Subcutaneous abdominal adipose tissue (tissue), 5 donors: ENCODE measurements at regions not wholly inside any gene's neighbourhood (a gene's known extent, or its start where the extent isn't known, plus 50 kb on each side); places are given as distances from the start of the nearest gene placed in this dataset.

Source experiments
- H3K27ac ChIP-seq: one replicate; pipeline ENCODE4 v1.7.0; 2013; ENCODE audit warnings: low read depth, mild to moderate bottlenecking, inconsistent platforms, low read length, moderate library complexity
- H3K27me3 ChIP-seq, 5 donors: one replicate each; pipeline ENCODE4 v1.7.0; 2013; ENCODE audit warnings: low read length in 5 of 5, inconsistent platforms in 1 of 5; ENCODE audit not compliant: control insufficient read depth in 5 of 5, insufficient read depth in 4 of 5
- H3K36me3 ChIP-seq, 5 donors: one replicate each; pipeline ENCODE4 v1.7.0; 2013; ENCODE audit warnings: low read length in 5 of 5; ENCODE audit not compliant: control insufficient read depth in 5 of 5, insufficient read depth in 5 of 5
- H3K4me1 ChIP-seq, 5 donors: one replicate each; pipeline ENCODE4 v1.7.0; 2013; ENCODE audit warnings: low read length in 5 of 5, mild to moderate bottlenecking in 3 of 5, moderate library complexity in 1 of 5; ENCODE audit not compliant: control insufficient read depth in 5 of 5, insufficient read depth in 5 of 5
- H3K4me3 ChIP-seq, 5 donors: one replicate each; pipeline ENCODE4 v1.7.0; 2013; ENCODE audit warnings: low read length in 5 of 5, low read depth in 1 of 5
- H3K9ac ChIP-seq, 5 donors: one replicate each; pipeline ENCODE4 v1.7.0; 2013; ENCODE audit warnings: low read length in 5 of 5, mild to moderate bottlenecking in 4 of 5, moderate library complexity in 3 of 5
- H3K9me3 ChIP-seq, 5 donors: one replicate each; pipeline ENCODE4 v1.7.0; 2013; ENCODE audit warnings: low read length in 5 of 5; ENCODE audit not compliant: control insufficient read depth in 5 of 5
- donor health status: healthy.
- donor health status: healthy.
- donor health status: healthy.
- donor health status: healthy.
- donor health status: healthy.

GRCh38 chr16:48905632-48906505 is 295.9 kb upstream of the N4BP1 start:
- H3K4me3 ChIP-seq = no peak overlapping the region

GRCh38 chr16:48904333-48904732 is 294.4 kb upstream of the N4BP1 start:
- Histone ChIP-seq H3K4me3 (no peak overlapping the region), H3K9ac (no peak overlapping the region), H3K36me3 (no peaks in the 10 kb centered on the region), H3K4me1 (no peaks in the 10 kb centered on the region), H3K27ac (no peak overlapping the region), H3K27me3 (peaks cover 0 to 8% (median 5%) of the 10 kb centered on the region in 5 donors), H3K9me3 (no peaks in the 10 kb centered on the region)

More at GRCh38 chr16:48905632-48906505, 295.9 kb upstream of the N4BP1 start:
- Histone ChIP-seq H3K27ac (no peak overlapping the region), H3K9ac (no peak overlapping the region), H3K27me3 (peaks cover 0 to 8% (median 5%) of the 10 kb centered on the region in 5 donors), H3K9me3 (no peaks in the 10 kb centered on the region), H3K36me3 (no peaks in the 10 kb centered on the region), H3K4me1 (no peaks in the 10 kb centered on the region)

GRCh38 chr16:48903039-48903438 is 293.1 kb upstream of the N4BP1 start:
- Histone ChIP-seq H3K9me3 (no peaks in the 10 kb centered on the region), H3K27ac (no peak overlapping the region), H3K27me3 (peaks cover 0 to 8% (median 5%) of the 10 kb centered on the region in 5 donors), H3K4me3 (no peak overlapping the region), H3K4me1 (no peaks in the 10 kb centered on the region), H3K36me3 (no peaks in the 10 kb centered on the region), H3K9ac (no peak overlapping the region)

GRCh38 chr16:48901712-48902374 is 291.9 kb upstream of the N4BP1 start:
- Histone ChIP-seq H3K36me3 (no peaks in the 10 kb centered on the region), H3K9ac (no peak overlapping the region), H3K9me3 (no peaks in the 10 kb centered on the region), H3K4me3 (no peak overlapping the region), H3K27ac (no peak overlapping the region), H3K4me1 (no peaks in the 10 kb centered on the region), H3K27me3 (peaks cover 0 to 8% (median 5%) of the 10 kb centered on the region in 5 donors)

GRCh38 chr16:48899500-48899899 is 289.5 kb upstream of the N4BP1 start:
- Histone ChIP-seq H3K4me1 (no peaks in the 10 kb centered on the region), H3K36me3 (no peaks in the 10 kb centered on the region), H3K27me3 (peaks cover 0 to 5% (median 2%) of the 10 kb centered on the region in 5 donors), H3K27ac (no peak overlapping the region), H3K9me3 (no peaks in the 10 kb centered on the region), H3K9ac (no peak overlapping the region), H3K4me3 (no peak overlapping the region)

- no peak overlapping the region for H3K4me3 ChIP-seq
- H3K4me1 ChIP-seq = no peaks in the 10 kb centered on the region
- no peak overlapping the region for H3K9ac ChIP-seq
- no peaks in the 10 kb centered on the region for H3K9me3 ChIP-seq
- H3K27me3 ChIP-seq = peaks cover 0 to 3% (median under 1%) of the 10 kb centered on the region in 5 donors
- H3K27ac ChIP-seq = no peak overlapping the region
- H3K36me3 ChIP-seq = no peaks in the 10 kb centered on the region
These were observed 287.8 kb upstream of the N4BP1 start for GRCh38 chr16:48897698-48898205.

GRCh38 chr16:48895142-48895541 is 285.2 kb upstream of the N4BP1 start:
- H3K4me3 ChIP-seq = no peak overlapping the region
- H3K36me3 ChIP-seq = no peaks in the 10 kb centered on the region
- no peaks in the 10 kb centered on the region for H3K4me1 ChIP-seq
- H3K9ac ChIP-seq = no peak overlapping the region
- no peaks in the 10 kb centered on the region for H3K9me3 ChIP-seq
- H3K27ac ChIP-seq = no peak overlapping the region
- peaks cover 0 to 3% (median 0%) of the 10 kb centered on the region in 5 donors for H3K27me3 ChIP-seq

- Histone ChIP-seq H3K4me1 (no peaks in the 10 kb centered on the region), H3K27me3 (peaks cover 0 to 3% (median 0%) of the 10 kb centered on the region in 5 donors), H3K9ac (no peak overlapping the region), H3K27ac (no peak overlapping the region), H3K9me3 (no peaks in the 10 kb centered on the region), H3K36me3 (no peaks in the 10 kb centered on the region), H3K4me3 (no peak overlapping the region)
These were observed 282.9 kb upstream of the N4BP1 start for GRCh38 chr16:48892893-48893292.

- no peak overlapping the region for H3K4me3 ChIP-seq
- no peak overlapping the region for H3K27ac ChIP-seq
- H3K9me3 ChIP-seq = no peaks in the 10 kb centered on the region
- H3K36me3 ChIP-seq = no peaks in the 10 kb centered on the region
- H3K4me1 ChIP-seq = no peaks in the 10 kb centered on the region
- no peak overlapping the region for H3K9ac ChIP-seq
- no peaks in the 10 kb centered on the region for H3K27me3 ChIP-seq
These were observed 277.7 kb upstream of the N4BP1 start for GRCh38 chr16:48887646-48888210.

- Histone ChIP-seq H3K9ac (no peak overlapping the region), H3K27ac (no peak overlapping the region), H3K27me3 (no peaks in the 10 kb centered on the region), H3K36me3 (no peaks in the 10 kb centered on the region), H3K4me1 (no peaks in the 10 kb centered on the region), H3K9me3 (no peaks in the 10 kb centered on the region), H3K4me3 (no peak overlapping the region)
These were observed 275.5 kb upstream of the N4BP1 start for GRCh38 chr16:48885471-48885870.
